GM23248 (cell line): ENCODE measurements at regions not wholly inside any gene's neighbourhood (a gene's known extent, or its start where the extent isn't known, plus 50 kb on each side); places are given as distances from the start of the nearest gene placed in this dataset.

Experiments
- EZH2 ChIP-seq: fragments of 200-600 bp; sonication (generic); IDR thresholded peaks from 2 replicates; pipeline ENCODE4 v1.6.1; 2018; ENCODE audit warnings: antibody characterized with exemption, mild to moderate bottlenecking; ENCODE audit not compliant: insufficient read depth, poor library complexity, severe bottlenecking
- EZH2phosphoT487 ChIP-seq: fragments of 200-600 bp; sonication (generic); IDR thresholded peaks from 2 replicates; pipeline ENCODE4 v1.6.1; 2018; ENCODE audit warnings: antibody characterized with exemption, moderate library complexity, mild to moderate bottlenecking, low read depth; ENCODE audit not compliant: insufficient read depth

DNA sequence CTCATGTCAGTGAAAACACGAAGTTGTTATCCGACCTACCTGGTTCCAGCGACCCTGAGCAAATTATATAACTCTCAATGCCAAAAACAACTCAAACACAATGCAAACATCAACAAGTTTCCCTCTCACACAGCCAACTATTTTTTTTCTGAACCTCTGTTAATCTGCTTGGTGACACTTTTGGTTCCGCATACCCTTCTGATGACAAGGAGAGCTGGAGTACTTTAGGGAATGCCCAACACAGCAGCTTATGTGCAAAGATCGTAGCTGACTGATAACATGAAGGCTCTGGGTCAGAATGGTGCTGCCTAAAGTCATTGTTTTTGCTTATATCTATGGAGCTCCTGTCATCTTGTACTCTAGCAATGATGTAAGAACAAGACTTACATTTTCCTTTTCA is 72.7 kb upstream of the CCDC68 start:
- no peak for TF ChIP-seq EZH2
- no peak for TF ChIP-seq EZH2phosphoT487
